ENCODE measurements at regions not wholly inside any gene's neighbourhood (a gene's known extent, or its start where the extent isn't known, plus 50 kb on each side); places are given as distances from the start of the nearest gene placed in this dataset.
A peak's percentile ranks its signal among the peaks of the same experiment; 100 is the strongest.

GRCh38 chr2:60603533-60604190, 50.2 kb upstream of the BCL11A start:
- no peak for DNase-seq (ENCODE audit: low read depth in 2 of 2)

- no peak for DNase-seq (ENCODE audit: low read depth in 2 of 2)
Observed at GRCh38 chr2:60604486-60605064, 51.1 kb upstream of the BCL11A start.

GRCh38 chr2:60605866-60606265, 52.4 kb upstream of the BCL11A start:
- no peak for DNase-seq (ENCODE audit: low read depth in 2 of 2)

GRCh38 chr2:60608679-60609078, 55.2 kb upstream of the BCL11A start:
- DNase-seq (ENCODE audit: low read depth in 2 of 2) = no peak

GRCh38 chr2:60612033-60612432, 58.6 kb upstream of the BCL11A start:
- DNase-seq (ENCODE audit: low read depth in 2 of 2) = no peak

- no peak for DNase-seq (ENCODE audit: low read depth in 2 of 2)
Observed at GRCh38 chr2:60614319-60614718, 60.9 kb upstream of the BCL11A start.

- no peak for DNase-seq (ENCODE audit: low read depth in 2 of 2)
Observed at GRCh38 chr2:60621688-60622429, 68.4 kb upstream of the BCL11A start.

- DNase-seq (ENCODE audit: low read depth in 2 of 2) = no peak
Observed at GRCh38 chr2:60623040-60623439, 69.6 kb upstream of the BCL11A start.

GRCh38 chr2:60627412-60627811, 74.0 kb upstream of the BCL11A start:
- no peak for DNase-seq (ENCODE audit: low read depth in 2 of 2)

- DNase-seq (ENCODE audit: low read depth in 2 of 2) = no peak
Observed at GRCh38 chr2:60628026-60628425, 74.6 kb upstream of the BCL11A start.

- no peak for DNase-seq (ENCODE audit: low read depth in 2 of 2)
Observed at GRCh38 chr2:60628615-60629304, 75.3 kb upstream of the BCL11A start.

GRCh38 chr2:60629305-60629662, 75.8 kb upstream of the BCL11A start:
- DNase-seq (ENCODE audit: low read depth in 2 of 2) = no peak

GRCh38 chr2:60629801-60630385, 76.4 kb upstream of the BCL11A start:
- DNase-seq (ENCODE audit: low read depth in 2 of 2) = no peak

GRCh38 chr2:60633615-60634014, 80.2 kb upstream of the BCL11A start:
- no peak for DNase-seq (ENCODE audit: low read depth in 2 of 2)

- DNase-seq (ENCODE audit: low read depth in 2 of 2) = no peak
Observed at GRCh38 chr2:60634438-60634837, 81.0 kb upstream of the BCL11A start.

- peak in 1 of 2 experiments; percentile 2 for DNase-seq (ENCODE audit: low read depth in 2 of 2)
Observed at GRCh38 chr2:60641811-60642788, 88.6 kb upstream of the BCL11A start.

GRCh38 chr2:60643747-60644146, 90.3 kb upstream of the BCL11A start:
- no peak for DNase-seq (ENCODE audit: low read depth in 2 of 2)

- no peak for DNase-seq (ENCODE audit: low read depth in 2 of 2)
Observed at GRCh38 chr2:60644951-60645350, 91.5 kb upstream of the BCL11A start.

- no peak for DNase-seq (ENCODE audit: low read depth in 2 of 2)
Observed at GRCh38 chr2:60648191-60648590, 94.7 kb upstream of the BCL11A start.

- no peak for DNase-seq (ENCODE audit: low read depth in 2 of 2)
Observed at GRCh38 chr2:60649721-60650120, 96.3 kb upstream of the BCL11A start.

GRCh38 chr2:60652832-60653340, 99.4 kb upstream of the BCL11A start:
- no peak for DNase-seq (ENCODE audit: low read depth in 2 of 2)

Data from stimulated activated CD4-positive, alpha-beta T cell treated with anti-CD3 and anti-CD28 coated beads, Interleukin-12 subunit alpha, Interleukin-12 subunit beta, amount 100 ng/mL, for 24 hours (primary cell).